ENCODE measurements at regions not wholly inside any gene's neighbourhood (a gene's known extent, or its start where the extent isn't known, plus 50 kb on each side); places are given as distances from the start of the nearest gene placed in this dataset.

- TF ChIP-seq POLR2A (IDR thresholded peaks at IDR 0.05) (no peak), POLR2AphosphoS5 (IDR thresholded peaks at IDR 0.05) (no peak), EP300 (IDR thresholded peaks at IDR 0.05; ENCODE audit: low read depth) (no peak), CTCF (IDR thresholded peaks at IDR 0.05) (no peak)
Measured at GRCh38 chr14:71348394-71348793, 441.1 kb downstream of the PCNX1 start.

Measured in transverse colon (tissue), 4 donors.